ENCODE measurements at regions not wholly inside any gene's neighbourhood (a gene's known extent, or its start where the extent isn't known, plus 50 kb on each side); places are given as distances from the start of the nearest gene placed in this dataset.

DNA sequence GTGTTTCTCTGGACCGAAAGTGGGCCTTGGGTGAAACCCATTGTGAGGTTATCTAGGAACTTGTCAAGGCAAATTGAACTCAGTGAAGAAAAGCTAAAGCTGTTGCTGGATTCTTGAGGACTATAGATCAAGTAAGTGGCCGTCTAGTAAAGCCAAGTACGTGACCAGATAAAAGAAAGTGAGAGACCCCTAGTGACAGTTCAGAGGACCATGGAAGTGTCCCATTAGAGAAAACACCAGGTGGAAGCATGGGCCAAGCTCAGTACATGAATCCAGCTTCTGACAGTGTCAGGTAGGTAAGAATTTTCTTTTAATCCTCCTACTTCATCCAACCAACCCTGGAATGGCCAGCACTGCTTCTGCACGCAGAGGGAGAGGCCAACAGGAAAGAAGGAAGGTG, 349.3 kb upstream of the RGMA start:
- DNase-seq = no peak
- Histone ChIP-seq H3K27me3 (ENCODE audit: control insufficient read depth, insufficient read depth, low read length) (no peaks in the 10 kb centered on the region), H3K9ac (ENCODE audit: low read length in 3 of 3) (no peak overlapping the region), H3K27ac (ENCODE audit: low read depth in 2 of 2, low read length in 2 of 2) (no peak overlapping the region), H3K4me3 (ENCODE audit: low read length in 3 of 3) (no peak overlapping the region), H3K9me3 (ENCODE audit: control insufficient read depth in 2 of 3, insufficient read depth in 1 of 3, low read length in 3 of 3) (no peaks in the 10 kb centered on the region), H3K4me1 (ENCODE audit: control insufficient read depth in 2 of 3, insufficient read depth in 2 of 3, low read depth in 1 of 3, low read length in 3 of 3) (no peaks in the 10 kb centered on the region), H3K36me3 (ENCODE audit: control insufficient read depth in 2 of 3, insufficient read depth in 3 of 3, low read length in 3 of 3) (no peaks in the 10 kb centered on the region)
- TF ChIP-seq, protein P1, sequence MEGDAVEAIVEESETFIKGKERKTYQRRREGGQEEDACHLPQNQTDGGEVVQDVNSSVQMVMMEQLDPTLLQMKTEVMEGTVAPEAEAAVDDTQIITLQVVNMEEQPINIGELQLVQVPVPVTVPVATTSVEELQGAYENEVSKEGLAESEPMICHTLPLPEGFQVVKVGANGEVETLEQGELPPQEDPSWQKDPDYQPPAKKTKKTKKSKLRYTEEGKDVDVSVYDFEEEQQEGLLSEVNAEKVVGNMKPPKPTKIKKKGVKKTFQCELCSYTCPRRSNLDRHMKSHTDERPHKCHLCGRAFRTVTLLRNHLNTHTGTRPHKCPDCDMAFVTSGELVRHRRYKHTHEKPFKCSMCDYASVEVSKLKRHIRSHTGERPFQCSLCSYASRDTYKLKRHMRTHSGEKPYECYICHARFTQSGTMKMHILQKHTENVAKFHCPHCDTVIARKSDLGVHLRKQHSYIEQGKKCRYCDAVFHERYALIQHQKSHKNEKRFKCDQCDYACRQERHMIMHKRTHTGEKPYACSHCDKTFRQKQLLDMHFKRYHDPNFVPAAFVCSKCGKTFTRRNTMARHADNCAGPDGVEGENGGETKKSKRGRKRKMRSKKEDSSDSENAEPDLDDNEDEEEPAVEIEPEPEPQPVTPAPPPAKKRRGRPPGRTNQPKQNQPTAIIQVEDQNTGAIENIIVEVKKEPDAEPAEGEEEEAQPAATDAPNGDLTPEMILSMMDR (IDR thresholded peaks at IDR 0.05; ENCODE audit: borderline replicate concordance, extremely low read depth, insufficient read depth) = no peak
- no peak for FAIRE-seq
- intact Hi-C loops (cut with DNase I) = no loop called here

DNA sequence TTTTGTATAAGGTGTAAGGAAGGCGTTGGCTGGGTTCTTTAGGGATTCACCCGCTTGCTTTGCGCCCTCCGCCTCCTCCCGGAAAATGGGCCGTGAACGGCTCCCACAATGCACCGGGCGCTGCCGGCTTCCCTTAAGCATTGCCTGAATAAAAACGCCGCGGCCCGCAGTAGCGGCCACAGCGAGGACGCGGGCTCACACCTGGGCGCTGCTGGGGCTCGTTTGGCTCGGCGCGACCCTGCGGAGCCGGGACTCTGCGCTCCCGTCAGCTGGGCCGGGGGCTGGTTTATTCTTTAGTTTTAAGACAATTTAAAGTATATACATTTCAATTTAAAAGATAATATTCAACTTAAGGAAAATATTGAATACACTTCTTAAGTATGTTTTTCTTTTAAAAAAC, 343.5 kb upstream of the RGMA start:
- H3K36me3 ChIP-seq (ENCODE audit: control insufficient read depth in 2 of 3, insufficient read depth in 3 of 3, low read length in 3 of 3) = no peaks in the 10 kb centered on the region
- no peaks in the 10 kb centered on the region for H3K4me1 ChIP-seq (ENCODE audit: control insufficient read depth in 2 of 3, insufficient read depth in 2 of 3, low read depth in 1 of 3, low read length in 3 of 3)
- no peak overlapping the region for H3K4me3 ChIP-seq (ENCODE audit: low read length in 3 of 3)
- FAIRE-seq (no peak), DNase-seq (no peak)
- TF ChIP-seq, protein P1 (IDR thresholded peaks at IDR 0.05; ENCODE audit: borderline replicate concordance, extremely low read depth, insufficient read depth) = no peak
- H3K27ac ChIP-seq (ENCODE audit: low read depth in 2 of 2, low read length in 2 of 2) = no peak overlapping the region
- no peak overlapping the region for H3K9ac ChIP-seq (ENCODE audit: low read length in 3 of 3)
- intact Hi-C loops (cut with DNase I) = no loop called here
- no peaks in the 10 kb centered on the region for H3K27me3 ChIP-seq (ENCODE audit: control insufficient read depth, insufficient read depth, low read length)
- no peaks in the 10 kb centered on the region for H3K9me3 ChIP-seq (ENCODE audit: control insufficient read depth in 2 of 3, insufficient read depth in 1 of 3, low read length in 3 of 3)

DNA sequence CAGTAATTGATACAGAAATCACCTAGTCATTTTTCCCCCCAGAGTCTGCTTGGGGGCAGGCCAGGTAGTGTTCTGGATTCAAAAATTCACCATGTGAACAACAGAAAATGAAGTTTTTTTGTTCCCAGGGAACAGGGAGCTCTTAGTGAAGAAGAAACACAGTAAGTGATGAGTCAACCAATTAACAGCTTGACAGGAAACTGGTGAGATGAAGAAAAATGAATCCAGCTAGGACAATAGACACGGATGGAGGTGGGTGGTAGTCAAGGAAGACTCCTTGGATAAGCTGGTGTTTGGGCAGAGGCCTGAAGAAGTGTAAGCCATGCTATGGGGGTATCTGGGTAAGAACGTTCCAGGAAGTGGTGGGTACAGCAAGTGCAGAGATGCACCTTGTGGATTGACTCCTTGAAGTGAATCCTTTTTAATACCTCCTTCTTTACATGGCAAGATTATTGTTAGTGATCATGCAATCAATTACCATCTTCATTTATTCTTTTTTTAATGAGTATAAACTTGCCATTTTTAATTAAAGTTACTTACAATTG, 339.9 kb upstream of the RGMA start:
- H3K4me3 ChIP-seq (ENCODE audit: low read length in 3 of 3) = no peak overlapping the region
- TF ChIP-seq, protein P1 (IDR thresholded peaks at IDR 0.05; ENCODE audit: borderline replicate concordance, extremely low read depth, insufficient read depth) = no peak
- no peaks in the 10 kb centered on the region for H3K4me1 ChIP-seq (ENCODE audit: control insufficient read depth in 2 of 3, insufficient read depth in 2 of 3, low read depth in 1 of 3, low read length in 3 of 3)
- no peak for FAIRE-seq
- H3K36me3 ChIP-seq (ENCODE audit: control insufficient read depth in 2 of 3, insufficient read depth in 3 of 3, low read length in 3 of 3) = no peaks in the 10 kb centered on the region
- H3K9ac ChIP-seq (ENCODE audit: low read length in 3 of 3) = no peak overlapping the region
- DNase-seq = no peak
- H3K27me3 ChIP-seq (ENCODE audit: control insufficient read depth, insufficient read depth, low read length) = no peaks in the 10 kb centered on the region
- H3K9me3 ChIP-seq (ENCODE audit: control insufficient read depth in 2 of 3, insufficient read depth in 1 of 3, low read length in 3 of 3) = no peaks in the 10 kb centered on the region
- intact Hi-C loops (cut with DNase I) = no loop called here
- H3K27ac ChIP-seq (ENCODE audit: low read depth in 2 of 2, low read length in 2 of 2) = no peak overlapping the region

DNA sequence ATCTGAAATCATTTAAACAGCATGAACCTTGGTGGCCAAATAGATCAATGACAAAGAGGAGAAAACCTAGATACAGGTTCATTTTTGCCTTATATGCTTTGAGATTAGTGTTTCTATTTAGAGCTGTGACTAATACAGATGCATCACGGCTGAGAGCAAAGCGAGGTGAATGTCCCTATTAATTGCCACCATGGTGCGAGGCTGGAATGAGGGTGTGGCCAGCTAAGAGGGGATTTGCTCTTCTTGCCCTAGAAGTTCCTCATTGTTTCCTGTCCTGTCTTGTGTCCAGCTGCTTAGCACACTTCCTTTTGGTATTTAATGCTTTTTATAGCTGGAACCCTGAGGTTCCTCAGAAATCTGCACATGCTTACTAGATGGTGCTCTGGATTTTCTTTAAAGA, 339.1 kb upstream of the RGMA start:
- no peak overlapping the region for H3K9ac ChIP-seq (ENCODE audit: low read length in 3 of 3)
- no peaks in the 10 kb centered on the region for H3K36me3 ChIP-seq (ENCODE audit: control insufficient read depth in 2 of 3, insufficient read depth in 3 of 3, low read length in 3 of 3)
- DNase-seq = no peak
- H3K27me3 ChIP-seq (ENCODE audit: control insufficient read depth, insufficient read depth, low read length) = no peaks in the 10 kb centered on the region
- TF ChIP-seq, protein P1 (IDR thresholded peaks at IDR 0.05; ENCODE audit: borderline replicate concordance, extremely low read depth, insufficient read depth) = no peak
- H3K27ac ChIP-seq (ENCODE audit: low read depth in 2 of 2, low read length in 2 of 2) = no peak overlapping the region
- H3K9me3 ChIP-seq (ENCODE audit: control insufficient read depth in 2 of 3, insufficient read depth in 1 of 3, low read length in 3 of 3) = no peaks in the 10 kb centered on the region
- no peak for FAIRE-seq
- no peak overlapping the region for H3K4me3 ChIP-seq (ENCODE audit: low read length in 3 of 3)
- intact Hi-C loops (cut with DNase I) = no loop called here
- H3K4me1 ChIP-seq (ENCODE audit: control insufficient read depth in 2 of 3, insufficient read depth in 2 of 3, low read depth in 1 of 3, low read length in 3 of 3) = no peaks in the 10 kb centered on the region

All from kidney (tissue), 13 donors.